Ishikawa (cell line): ENCODE measurements at regions not wholly inside any gene's neighbourhood (a gene's known extent, or its start where the extent isn't known, plus 50 kb on each side); places are given as distances from the start of the nearest gene placed in this dataset.

Experiments
- CEBPB ChIP-seq: IDR thresholded peaks from 2 replicates; pipeline ENCODE4 v1.6.1; 2012
- CREB1 ChIP-seq: IDR thresholded peaks from 2 replicates; pipeline ENCODE4 v1.6.1; 2012; ENCODE audit warnings: low read depth
- EGR1 ChIP-seq: IDR thresholded peaks from 2 replicates; pipeline ENCODE4 v1.6.1; 2012
- EP300 ChIP-seq: IDR thresholded peaks from 2 replicates; pipeline ENCODE4 v1.6.1; 2012; ENCODE audit warnings: borderline replicate concordance
- MAX ChIP-seq: IDR thresholded peaks from 2 replicates; pipeline ENCODE4 v1.6.1; 2012
- NFIC ChIP-seq: IDR thresholded peaks from 2 replicates; pipeline ENCODE4 v1.6.1; 2012
- RAD21 ChIP-seq: IDR thresholded peaks from 2 replicates; pipeline ENCODE4 v1.6.1; 2012; ENCODE audit warnings: low read depth
- TAF1 ChIP-seq: IDR thresholded peaks from 2 replicates; pipeline ENCODE4 v1.6.1; 2012; ENCODE audit warnings: low read depth, mild to moderate bottlenecking
- TCF12 ChIP-seq: IDR thresholded peaks from 2 replicates; pipeline ENCODE4 v1.6.1; 2012; ENCODE audit warnings: low read depth
- TEAD4 ChIP-seq: IDR thresholded peaks from 2 replicates; pipeline ENCODE4 v1.6.1; 2012
- USF1 ChIP-seq: IDR thresholded peaks from 2 replicates; pipeline ENCODE4 v1.6.1; 2012
- YY1 ChIP-seq: IDR thresholded peaks from 2 replicates; pipeline ENCODE4 v1.6.1; 2012; ENCODE audit warnings: low read depth
- TF ChIP-seq, protein P1 (sequence below): IDR thresholded peaks from 2 replicates; pipeline ENCODE4 v1.6.1; 2012; ENCODE audit warnings: low read depth, mild to moderate bottlenecking

GRCh38 chr4:4655011-4655410 is 113.2 kb upstream of the STX18 start:
- TF ChIP-seq TEAD4 (no peak), RAD21 (no peak), EGR1 (no peak), EP300 (no peak), YY1 (no peak), USF1 (no peak), MAX (no peak), CEBPB (no peak), CREB1 (no peak), TAF1 (no peak), TCF12 (no peak), NFIC (no peak)
- TF ChIP-seq, protein P1, sequence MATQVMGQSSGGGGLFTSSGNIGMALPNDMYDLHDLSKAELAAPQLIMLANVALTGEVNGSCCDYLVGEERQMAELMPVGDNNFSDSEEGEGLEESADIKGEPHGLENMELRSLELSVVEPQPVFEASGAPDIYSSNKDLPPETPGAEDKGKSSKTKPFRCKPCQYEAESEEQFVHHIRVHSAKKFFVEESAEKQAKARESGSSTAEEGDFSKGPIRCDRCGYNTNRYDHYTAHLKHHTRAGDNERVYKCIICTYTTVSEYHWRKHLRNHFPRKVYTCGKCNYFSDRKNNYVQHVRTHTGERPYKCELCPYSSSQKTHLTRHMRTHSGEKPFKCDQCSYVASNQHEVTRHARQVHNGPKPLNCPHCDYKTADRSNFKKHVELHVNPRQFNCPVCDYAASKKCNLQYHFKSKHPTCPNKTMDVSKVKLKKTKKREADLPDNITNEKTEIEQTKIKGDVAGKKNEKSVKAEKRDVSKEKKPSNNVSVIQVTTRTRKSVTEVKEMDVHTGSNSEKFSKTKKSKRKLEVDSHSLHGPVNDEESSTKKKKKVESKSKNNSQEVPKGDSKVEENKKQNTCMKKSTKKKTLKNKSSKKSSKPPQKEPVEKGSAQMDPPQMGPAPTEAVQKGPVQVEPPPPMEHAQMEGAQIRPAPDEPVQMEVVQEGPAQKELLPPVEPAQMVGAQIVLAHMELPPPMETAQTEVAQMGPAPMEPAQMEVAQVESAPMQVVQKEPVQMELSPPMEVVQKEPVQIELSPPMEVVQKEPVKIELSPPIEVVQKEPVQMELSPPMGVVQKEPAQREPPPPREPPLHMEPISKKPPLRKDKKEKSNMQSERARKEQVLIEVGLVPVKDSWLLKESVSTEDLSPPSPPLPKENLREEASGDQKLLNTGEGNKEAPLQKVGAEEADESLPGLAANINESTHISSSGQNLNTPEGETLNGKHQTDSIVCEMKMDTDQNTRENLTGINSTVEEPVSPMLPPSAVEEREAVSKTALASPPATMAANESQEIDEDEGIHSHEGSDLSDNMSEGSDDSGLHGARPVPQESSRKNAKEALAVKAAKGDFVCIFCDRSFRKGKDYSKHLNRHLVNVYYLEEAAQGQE, result no peak
